HEK293T (cell line): ENCODE measurements at regions not wholly inside any gene's neighbourhood (a gene's known extent, or its start where the extent isn't known, plus 50 kb on each side); places are given as distances from the start of the nearest gene placed in this dataset.

ENCODE experiments used
- CTCF ChIA-PET: fragments of 350-600 bp; formaldehyde crosslinking; extraction: SDS; loops from one replicate; lab custom pipeline; 2021; ENCODE audit warnings: antibody characterized with exemption, inconsistent platforms; lab: Yijun Ruan, JAX
- POLR2A ChIA-PET: fragments of 350-600 bp; formaldehyde crosslinking; extraction: SDS; loops from one replicate; lab custom pipeline; 2020; ENCODE audit warnings: antibody characterized with exemption, inconsistent platforms; lab: Yijun Ruan, JAX
- DNase-seq: peaks from one replicate; pipeline ENCODE4 v3.0.0; 2012; ENCODE audit warnings: mixed read lengths; ENCODE audit errors: extremely low spot score
- ARNT ChIP-seq: fragments of 450-650 bp; IDR thresholded peaks from 2 replicates; pipeline ENCODE4 v1.6.1; 2017; ENCODE audit warnings: mild to moderate bottlenecking
- BHLHE40 ChIP-seq: fragments of 450-650 bp; IDR thresholded peaks from 2 replicates; pipeline ENCODE4 v1.6.1; 2016; ENCODE audit warnings: mild to moderate bottlenecking, moderate library complexity, borderline replicate concordance
- CTBP1 ChIP-seq: fragments of 450-650 bp; IDR thresholded peaks from 2 replicates; pipeline ENCODE4 v1.6.1; 2016; ENCODE audit warnings: borderline replicate concordance
- ELF4 ChIP-seq: fragments of 450-650 bp; IDR thresholded peaks from 2 replicates; pipeline ENCODE4 v1.6.1; 2017; ENCODE audit warnings: antibody characterized with exemption
- FOXA1 ChIP-seq: fragments of 450-650 bp; IDR thresholded peaks from 2 replicates; pipeline ENCODE4 v1.6.1; 2016; ENCODE audit warnings: mild to moderate bottlenecking
- FOXK2 ChIP-seq: fragments of 450-650 bp; IDR thresholded peaks from 2 replicates; pipeline ENCODE4 v1.6.1; 2016; ENCODE audit warnings: mild to moderate bottlenecking
- FOXM1 ChIP-seq: fragments of 450-650 bp; IDR thresholded peaks from 2 replicates; pipeline ENCODE4 v1.6.1; 2017; ENCODE audit warnings: mild to moderate bottlenecking, borderline replicate concordance
- HDGF ChIP-seq: fragments of 450-650 bp; IDR thresholded peaks from 2 replicates; pipeline ENCODE4 v1.6.1; 2017; ENCODE audit warnings: antibody characterized with exemption, borderline replicate concordance
- L3MBTL2 ChIP-seq: fragments of 450-650 bp; conservative IDR thresholded peaks from 2 replicates; pipeline ENCODE4 v1.6.1; 2016; ENCODE audit warnings: mild to moderate bottlenecking
- LEF1 ChIP-seq: fragments of 450-650 bp; IDR thresholded peaks from 2 replicates; pipeline ENCODE4 v1.6.1; 2017; ENCODE audit warnings: mild to moderate bottlenecking, borderline replicate concordance
- NFRKB ChIP-seq: fragments of 450-650 bp; IDR thresholded peaks from 2 replicates; pipeline ENCODE4 v1.6.1; 2016; ENCODE audit warnings: mild to moderate bottlenecking, moderate library complexity
- PKNOX1 ChIP-seq: fragments of 450-650 bp; IDR thresholded peaks from 2 replicates; pipeline ENCODE4 v1.6.1; 2016
- SP1 ChIP-seq: fragments of 450-650 bp; IDR thresholded peaks from 2 replicates; pipeline ENCODE4 v1.6.1; 2017
- SUZ12 ChIP-seq: fragments of 450-650 bp; IDR thresholded peaks from 2 replicates; pipeline ENCODE4 v1.6.1; 2016; ENCODE audit warnings: mild to moderate bottlenecking
- TARDBP ChIP-seq: fragments of 450-650 bp; IDR thresholded peaks from 2 replicates; pipeline ENCODE4 v1.6.1; 2016
- ZNF384 ChIP-seq: fragments of 450-650 bp; IDR thresholded peaks from 2 replicates; pipeline ENCODE4 v1.6.1; 2016

DNA sequence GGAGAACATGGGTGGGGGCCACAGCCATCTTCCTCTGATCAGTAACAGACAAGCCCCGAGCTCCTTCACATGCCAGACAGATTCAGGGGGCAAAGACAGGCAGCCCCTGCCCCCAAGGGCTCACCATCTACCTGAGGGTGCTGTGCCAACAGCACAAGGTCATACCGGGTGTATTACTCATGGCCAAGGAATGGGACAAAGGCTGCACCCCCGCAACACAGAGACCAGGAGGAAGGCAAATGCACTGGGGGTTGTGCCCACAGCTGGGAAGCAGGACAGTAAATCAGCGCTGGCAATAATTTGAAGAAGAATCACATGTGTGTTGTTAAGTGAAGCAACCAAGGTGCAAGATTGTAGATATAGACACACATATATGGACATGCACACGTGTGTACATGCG lies 137.1 kb downstream of the C16orf95 start:
- POLR2A ChIA-PET: no interaction called here
- no peak for DNase-seq
- no peak for TF ChIP-seq ZNF384
- no peak for TF ChIP-seq NFRKB
- no peak for TF ChIP-seq SP1
- no peak for TF ChIP-seq ARNT
- no peak for TF ChIP-seq ELF4
- TF ChIP-seq SUZ12: no peak
- TF ChIP-seq L3MBTL2: no peak
- no peak for TF ChIP-seq FOXK2
- TF ChIP-seq LEF1: no peak
- no peak for TF ChIP-seq PKNOX1
- no peak for TF ChIP-seq BHLHE40
- CTCF ChIA-PET: no interaction called here

GRCh38 chr16:87182759-87183158 lies 134.4 kb downstream of the C16orf95 start:
- ChIA-PET POLR2A (no interaction called here), CTCF (no interaction called here)
- no peak for DNase-seq
- TF ChIP-seq FOXK2 (no peak), TARDBP (no peak), SUZ12 (no peak), CTBP1 (no peak), L3MBTL2 (no peak), SP1 (no peak), BHLHE40 (no peak), NFRKB (no peak), HDGF (no peak), FOXA1 (no peak), ZNF384 (no peak), LEF1 (no peak), FOXM1 (no peak), PKNOX1 (no peak), ELF4 (no peak), ARNT (no peak)

DNA sequence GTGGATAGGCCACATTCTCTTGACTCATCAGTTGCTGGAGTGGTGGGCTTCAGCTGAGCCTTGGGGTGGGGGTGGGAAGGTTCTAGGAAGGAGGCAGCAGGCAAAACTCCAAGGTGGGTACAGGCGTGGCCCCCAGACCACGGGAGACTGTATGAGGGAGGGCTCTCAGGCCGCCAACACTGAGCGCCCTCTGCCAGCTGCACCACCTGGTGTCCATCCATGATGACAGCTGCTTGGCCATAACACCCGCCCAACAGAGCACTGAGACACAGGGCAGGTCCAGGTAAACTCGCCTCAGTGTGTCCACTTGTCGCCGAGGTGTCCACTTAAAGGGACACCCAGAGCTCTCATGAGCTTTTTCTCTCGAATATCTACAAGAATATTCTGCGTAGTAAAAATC lies 133.5 kb downstream of the C16orf95 start:
- DNase-seq: no peak
- TF ChIP-seq L3MBTL2 (no peak), FOXK2 (no peak), PKNOX1 (no peak), LEF1 (no peak), FOXM1 (no peak), NFRKB (no peak), ZNF384 (no peak), FOXA1 (no peak), SP1 (no peak), BHLHE40 (no peak)
- POLR2A ChIA-PET: no interaction called here
- CTCF ChIA-PET: no interaction called here

- no peak for TF ChIP-seq NFRKB
- TF ChIP-seq LEF1: no peak
- TF ChIP-seq PKNOX1: no peak
- no peak for TF ChIP-seq ARNT
- no peak for TF ChIP-seq FOXK2
- TF ChIP-seq FOXA1: no peak
- no peak for TF ChIP-seq FOXM1
- TF ChIP-seq ELF4: no peak
- TF ChIP-seq L3MBTL2: no peak
- TF ChIP-seq SUZ12: no peak
- no peak for TF ChIP-seq BHLHE40
- TF ChIP-seq ZNF384: no peak
- no peak for TF ChIP-seq HDGF
- TF ChIP-seq TARDBP: no peak
- POLR2A ChIA-PET: no interaction called here
These were observed 131.9 kb downstream of the C16orf95 start for GRCh38 chr16:87185308-87185707.

GRCh38 chr16:87185983-87186382 lies 131.2 kb downstream of the C16orf95 start:
- no peak for DNase-seq
- CTCF ChIA-PET: no interaction called here

More at GRCh38 chr16:87185308-87185707, 131.9 kb downstream of the C16orf95 start:
- no peak for DNase-seq
- CTCF ChIA-PET: no interaction called here

More at GRCh38 chr16:87185983-87186382, 131.2 kb downstream of the C16orf95 start:
- POLR2A ChIA-PET: no interaction called here
- TF ChIP-seq FOXK2: no peak
- TF ChIP-seq ARNT: no peak
- TF ChIP-seq HDGF: no peak
- TF ChIP-seq ELF4: no peak
- TF ChIP-seq SP1: no peak
- no peak for TF ChIP-seq PKNOX1
- TF ChIP-seq NFRKB: no peak
- no peak for TF ChIP-seq L3MBTL2
- TF ChIP-seq CTBP1: no peak
- TF ChIP-seq ZNF384: no peak
- TF ChIP-seq TARDBP: no peak
- TF ChIP-seq FOXM1: no peak
- no peak for TF ChIP-seq LEF1
- no peak for TF ChIP-seq BHLHE40
- no peak for TF ChIP-seq SUZ12
- TF ChIP-seq FOXA1: no peak
